ENCODE measurements at regions not wholly inside any gene's neighbourhood (a gene's known extent, or its start where the extent isn't known, plus 50 kb on each side); places are given as distances from the start of the nearest gene placed in this dataset.
"Not testable (repeated sequence)": the region's sequence is repeated elsewhere in the genome, so short reads cannot be mapped to it uniquely, and the experiment has no call there.

DNA sequence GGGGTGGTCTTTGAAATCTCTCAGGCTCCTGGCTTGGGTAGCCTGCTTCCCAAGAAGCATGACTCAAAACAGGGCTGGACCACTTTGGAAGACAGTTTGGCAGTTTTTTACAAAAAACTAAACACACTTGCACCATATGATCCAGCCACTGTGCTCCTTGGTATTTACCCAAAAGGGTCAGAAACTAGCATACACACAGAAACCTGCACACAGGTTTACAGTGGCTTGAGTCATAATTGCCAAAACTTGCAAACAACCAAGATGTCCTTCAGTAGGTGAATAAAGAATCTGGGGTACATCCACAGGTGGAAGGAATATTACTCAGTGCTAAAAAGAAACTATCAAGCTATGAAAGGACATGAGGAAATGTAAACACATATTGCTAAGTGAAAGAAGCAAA, 323.2 kb upstream of the CDH5 start:
- no peak for DNase-seq

DNA sequence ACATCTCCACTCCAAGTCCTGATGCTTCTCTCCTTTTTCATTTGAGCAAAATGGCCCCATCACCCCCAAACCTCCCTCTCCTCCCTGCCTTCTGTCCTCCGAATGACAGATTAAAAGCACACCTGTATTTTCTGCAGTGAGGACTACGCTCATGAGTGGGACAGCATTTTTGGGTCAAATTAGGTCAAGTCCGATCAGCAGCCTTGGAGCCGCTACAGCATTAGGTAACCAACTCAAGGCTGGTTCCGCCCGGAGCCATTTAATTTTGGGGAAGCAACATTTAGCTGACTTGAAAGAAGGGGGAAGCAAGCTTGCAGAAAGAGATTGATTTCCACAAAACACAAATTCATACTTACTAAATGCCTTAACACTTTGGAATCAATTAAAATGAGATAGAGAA, 324.1 kb upstream of the CDH5 start:
- DNase-seq = no peak

DNA sequence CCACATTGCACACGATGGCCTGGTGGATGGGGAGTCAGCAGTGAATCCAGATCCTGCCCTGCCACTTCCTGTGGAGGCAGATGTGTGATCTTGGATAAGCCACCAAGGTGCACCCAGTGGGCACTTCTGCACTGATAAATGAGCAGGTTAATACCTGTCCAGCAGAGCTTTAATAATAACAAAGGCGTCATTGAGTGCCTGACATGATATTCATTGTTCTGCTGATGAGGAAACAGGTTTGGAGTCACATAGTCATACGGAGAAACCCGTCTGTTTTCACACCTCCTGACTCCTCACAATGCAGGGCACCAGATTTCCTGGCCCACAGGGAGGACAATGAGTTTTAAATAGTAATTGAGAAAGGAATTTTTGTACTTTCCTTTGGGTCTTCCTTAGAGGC, 324.6 kb upstream of the CDH5 start:
- DNase-seq = no peak

DNA sequence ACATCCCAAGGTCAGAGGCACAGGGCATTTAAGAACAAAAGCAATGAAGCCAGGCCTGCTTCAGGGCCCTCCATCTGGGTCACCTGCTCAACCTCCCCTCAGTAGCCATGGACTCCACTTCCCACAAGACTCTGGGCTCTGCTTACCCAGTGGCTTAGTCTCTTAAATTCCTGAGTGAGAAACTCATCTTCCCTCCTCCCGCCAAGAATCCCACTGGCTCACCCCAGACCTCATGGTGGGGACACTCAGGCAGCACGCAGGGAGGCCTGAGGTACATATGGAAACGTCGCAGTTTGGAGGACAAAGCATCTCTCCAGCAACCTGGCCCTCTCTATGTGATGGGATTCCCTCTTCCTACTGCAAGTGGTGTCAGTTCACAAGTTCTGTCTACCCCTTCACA, 326.7 kb upstream of the CDH5 start:
- DNase-seq = no peak

DNA sequence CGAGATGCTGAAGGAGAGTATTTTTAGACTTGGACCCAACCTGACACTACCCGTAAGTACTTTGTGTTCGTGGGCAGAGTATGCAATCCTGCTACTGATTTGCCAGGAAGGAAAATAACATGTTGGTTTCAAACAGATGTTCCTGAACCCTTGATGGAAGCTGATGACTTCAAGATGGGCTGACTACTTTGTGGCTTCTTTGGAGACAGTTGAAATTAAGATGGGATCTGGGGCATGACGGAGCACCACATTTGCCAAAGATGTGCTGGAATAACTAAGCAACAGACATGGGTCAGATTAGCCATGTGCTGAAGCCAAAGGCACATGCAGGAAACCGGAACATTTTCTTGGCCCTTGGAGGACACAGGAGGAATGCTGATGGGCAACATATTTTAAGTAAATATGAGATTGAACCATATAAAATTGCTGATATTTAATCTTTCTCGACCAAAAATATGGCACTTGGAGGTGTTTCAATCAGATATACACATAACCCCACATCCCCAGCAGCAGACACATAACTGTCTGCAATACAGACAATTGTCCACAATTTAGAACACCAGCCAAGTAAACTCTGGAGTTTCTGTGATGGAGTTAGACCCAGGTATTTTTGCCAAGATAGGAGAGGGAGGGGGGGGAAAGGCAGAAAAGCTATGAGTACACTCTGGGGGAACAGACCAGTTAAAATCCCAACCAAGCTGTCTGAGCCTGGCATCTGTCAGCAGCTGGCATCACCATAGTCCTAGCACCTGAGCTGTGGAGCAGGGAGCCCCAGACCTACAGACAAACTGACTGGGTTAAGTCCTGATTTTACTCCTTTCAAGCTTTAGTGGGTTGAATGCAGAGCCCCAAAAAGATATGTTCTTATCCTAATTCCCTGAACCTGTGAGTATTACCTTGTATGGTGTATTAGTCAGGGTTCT, 329.4 kb upstream of the CDH5 start:
- DNase-seq = no peak

DNA sequence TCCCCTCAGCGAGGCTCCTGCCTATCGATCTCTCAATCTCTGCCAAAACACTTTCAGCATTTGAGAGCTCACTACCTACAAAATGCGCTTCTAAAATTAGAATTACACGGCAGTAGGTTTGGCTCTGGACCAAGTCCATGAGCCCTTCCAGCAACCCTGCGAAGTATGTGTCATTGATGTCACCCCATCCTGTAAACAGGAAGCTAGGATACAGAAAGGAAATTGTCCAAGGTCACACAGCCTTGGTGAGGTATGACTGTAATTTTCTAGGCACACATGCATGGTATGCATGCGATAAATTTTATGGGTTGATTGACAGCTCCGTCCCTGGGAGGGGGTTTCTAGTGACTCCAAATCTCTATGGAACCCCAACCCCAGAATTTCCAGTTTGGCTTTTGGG, 330.3 kb upstream of the CDH5 start:
- DNase-seq = no peak

DNA sequence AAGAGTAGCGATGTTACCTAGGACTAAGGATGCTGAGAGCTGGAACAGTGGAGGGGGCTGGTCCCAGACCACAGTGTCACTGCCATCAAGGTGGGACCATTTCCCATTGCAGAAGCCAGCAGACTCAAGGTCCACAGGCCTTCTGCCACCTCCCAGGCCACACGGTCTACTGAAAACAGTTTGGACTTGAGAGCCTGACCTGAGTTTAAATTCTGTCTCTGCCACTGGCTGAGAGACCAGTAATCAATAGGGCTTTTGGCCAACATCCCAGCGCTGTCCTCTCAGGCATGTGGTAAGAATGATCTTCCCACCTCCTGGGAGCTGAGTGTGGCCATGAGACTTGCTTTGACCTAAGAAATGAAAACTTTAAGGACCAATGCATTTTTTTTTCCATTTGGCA, 331.4 kb upstream of the CDH5 start:
- DNase-seq = no peak

DNA sequence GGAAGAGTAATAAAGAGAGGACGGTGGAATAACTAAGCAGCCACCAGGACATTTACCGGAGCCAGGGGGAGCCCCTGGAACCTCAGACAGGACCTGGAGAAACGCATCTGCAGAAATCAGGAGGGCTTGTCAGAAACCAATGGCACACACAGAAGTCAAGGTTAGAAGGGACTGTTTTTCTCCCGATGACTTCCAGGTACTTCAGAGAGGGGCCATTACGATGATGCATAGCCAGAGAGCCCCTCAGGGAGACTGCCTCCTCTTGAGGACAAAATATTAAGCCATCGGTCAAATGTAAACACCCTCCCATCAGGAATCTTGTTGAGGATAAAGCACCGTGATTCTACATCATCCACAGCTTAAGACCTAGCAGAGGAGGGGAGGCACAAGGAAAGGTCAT, 333.6 kb upstream of the CDH5 start:
- no peak for DNase-seq

DNA sequence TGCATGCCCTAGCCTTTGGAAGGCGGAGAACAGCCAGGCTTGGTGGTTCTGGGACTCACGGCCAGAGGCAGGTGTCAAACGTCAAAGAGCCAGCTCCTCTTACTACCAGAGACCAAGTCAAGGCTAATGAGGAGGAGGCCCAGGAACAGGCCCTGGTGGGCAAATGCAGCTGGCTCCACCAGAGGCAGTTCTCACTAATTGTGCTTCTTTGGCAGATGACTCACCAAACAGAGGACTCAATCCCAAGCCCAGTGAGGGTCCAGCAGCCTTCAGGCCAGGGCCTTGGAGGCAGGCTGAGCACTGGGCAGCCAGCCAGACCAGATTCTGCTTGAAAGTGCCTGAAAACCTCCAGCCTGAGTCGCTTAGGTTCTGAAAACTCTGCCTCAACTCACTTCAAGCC, 336.5 kb upstream of the CDH5 start:
- no peak for DNase-seq

DNA sequence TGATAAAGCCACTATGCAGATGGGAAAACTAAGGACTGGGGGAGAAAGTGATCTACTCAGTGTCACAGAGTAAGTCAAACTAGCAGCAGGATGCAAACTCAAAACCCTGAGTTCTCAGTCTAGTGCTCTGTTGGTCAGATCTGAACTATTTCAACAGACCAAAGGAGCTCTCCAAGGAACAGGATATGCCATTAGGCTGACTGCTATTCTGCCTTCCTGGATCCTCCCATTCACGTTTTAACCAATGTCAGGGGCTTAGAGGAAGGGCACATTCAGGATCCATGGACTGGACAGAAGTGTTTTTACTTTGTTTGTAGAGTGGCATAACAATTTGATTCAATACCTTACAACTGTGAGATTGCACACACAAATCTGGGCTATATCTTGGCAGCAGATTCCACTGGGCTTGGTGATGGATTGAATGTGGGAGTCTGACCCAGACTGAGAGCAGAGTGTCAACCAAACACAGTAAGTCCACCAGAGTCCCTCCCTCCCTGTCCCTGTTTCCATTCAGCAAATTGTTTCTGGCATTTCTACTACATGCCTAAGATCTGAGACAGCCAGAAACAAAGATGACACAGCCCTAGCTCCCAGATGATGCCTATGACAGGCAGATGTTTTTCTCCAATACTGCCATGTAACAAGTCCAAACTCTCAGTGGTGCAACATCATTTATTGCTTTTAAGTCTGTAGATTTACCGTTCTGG, 337.8 kb upstream of the CDH5 start:
- no peak for DNase-seq

DNA sequence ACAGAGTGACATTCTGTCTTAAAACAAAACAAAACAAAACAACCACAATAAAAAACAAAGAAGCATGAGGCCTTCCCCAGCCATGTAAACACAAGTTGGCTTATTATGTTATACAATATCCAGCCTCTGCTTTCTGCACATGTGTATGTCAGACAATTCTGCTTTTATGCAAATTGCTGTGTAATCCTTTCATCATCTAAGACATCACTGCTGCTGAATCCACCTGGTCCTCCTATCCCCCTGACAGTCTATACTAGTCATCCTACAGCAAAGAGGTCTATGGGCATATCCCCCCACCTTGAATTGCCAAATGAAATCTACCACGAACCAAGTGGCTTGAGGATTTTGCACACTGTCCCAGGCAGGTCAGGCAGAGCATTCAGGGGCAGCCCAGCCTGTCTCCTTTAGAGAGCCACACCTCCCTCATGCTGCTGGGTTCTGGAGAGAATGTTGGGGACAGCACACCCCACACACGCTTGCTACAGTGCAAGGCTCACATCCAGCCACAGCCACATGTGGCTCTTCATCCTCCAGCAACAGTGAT, 339.6 kb upstream of the CDH5 start:
- DNase-seq = no peak

DNA sequence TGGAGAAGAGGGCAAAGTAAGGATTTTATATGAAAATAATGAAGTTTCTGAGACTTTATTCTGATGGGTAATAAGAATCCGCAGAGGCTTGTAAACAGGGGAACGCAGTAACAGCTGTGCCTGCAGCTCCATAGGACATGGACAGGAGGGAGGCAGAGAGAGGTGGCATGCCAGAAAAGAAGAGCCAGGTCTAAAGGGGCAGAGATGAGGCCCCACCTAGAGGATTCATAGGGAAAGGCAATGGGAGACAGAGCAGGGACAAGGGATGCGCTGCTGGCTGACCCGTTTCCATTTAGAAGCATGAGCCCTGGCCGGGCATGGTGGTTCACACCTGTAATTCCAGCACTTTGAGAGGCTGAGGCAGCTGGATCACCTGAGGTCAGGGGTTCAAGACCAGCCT, 340.3 kb upstream of the CDH5 start:
- no peak for DNase-seq

DNA sequence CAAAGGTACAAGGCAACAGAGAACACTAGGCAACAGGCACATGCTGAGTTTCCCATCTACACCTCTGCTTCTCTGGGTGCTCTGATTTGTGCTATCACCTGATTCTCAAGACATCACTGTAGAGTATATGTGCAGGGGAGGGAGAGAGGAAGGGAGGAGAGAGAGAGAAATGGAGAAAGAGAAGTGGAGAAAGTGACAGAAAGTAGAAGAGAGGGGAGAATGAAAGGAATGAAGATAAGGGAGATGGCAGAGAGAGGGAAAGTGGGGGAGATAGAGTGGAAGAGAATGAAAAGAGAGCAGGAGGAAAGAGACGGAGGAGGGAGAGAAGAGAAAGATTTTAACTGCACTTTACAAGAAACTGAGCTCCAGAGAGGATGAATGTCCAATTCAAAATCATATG, 340.7 kb upstream of the CDH5 start:
- no peak for DNase-seq

DNA sequence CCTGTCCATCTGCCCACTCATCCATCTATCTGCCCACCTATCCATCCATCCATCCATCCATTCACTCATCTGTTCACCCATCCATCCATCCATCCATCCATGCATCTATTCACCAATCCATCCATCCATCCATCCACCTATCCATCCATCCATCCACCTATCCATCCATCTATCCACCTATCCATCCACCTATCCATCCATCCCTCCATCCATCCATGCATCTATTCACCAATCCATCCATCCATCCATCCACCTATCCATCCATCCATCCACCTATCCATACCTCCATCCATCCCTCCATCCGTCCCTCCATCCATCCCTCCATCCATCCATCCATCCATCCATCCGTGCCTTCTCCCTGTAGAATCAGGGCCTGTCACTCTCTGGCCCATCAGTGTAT, 341.9 kb upstream of the CDH5 start:
- not testable (repeated sequence) for DNase-seq

DNA sequence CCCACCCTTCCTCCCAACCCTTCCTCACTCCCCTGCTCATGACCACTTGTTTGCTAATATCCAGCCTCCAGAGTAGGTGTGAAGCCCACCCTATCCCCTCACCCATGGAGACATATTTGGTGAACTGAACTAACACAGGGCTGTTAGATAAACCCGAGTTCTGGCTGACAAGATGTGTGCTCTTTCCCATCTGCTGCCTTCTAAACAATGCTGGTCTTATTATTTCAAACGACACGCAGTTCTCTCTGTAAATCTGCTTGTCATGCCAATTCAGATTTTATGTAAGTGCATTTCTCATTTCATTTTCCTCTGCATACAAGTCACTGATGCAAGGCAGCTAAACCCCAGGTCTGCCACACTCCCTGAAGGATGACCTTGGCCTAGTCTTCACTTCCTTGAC, 343.0 kb upstream of the CDH5 start:
- DNase-seq = no peak

DNA sequence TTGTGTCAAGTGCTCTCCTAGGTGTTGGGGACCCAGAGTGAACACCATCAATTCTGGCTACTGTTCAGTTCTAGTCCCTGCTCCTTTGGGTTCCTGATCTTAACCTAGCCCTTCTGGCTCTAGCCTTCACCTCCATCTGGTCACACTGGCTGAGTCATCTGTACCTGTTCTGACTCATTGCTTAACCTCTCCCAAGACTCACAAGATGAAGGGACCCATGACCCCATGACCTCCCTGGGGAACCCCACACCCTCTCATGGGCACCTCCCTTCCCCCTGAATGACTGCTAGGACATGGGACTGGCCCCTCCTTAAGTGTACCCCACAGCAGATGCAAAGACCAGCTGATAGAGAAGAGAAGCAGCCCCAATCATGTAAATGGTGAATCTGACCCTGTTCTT, 345.8 kb upstream of the CDH5 start:
- DNase-seq = no peak

DNA sequence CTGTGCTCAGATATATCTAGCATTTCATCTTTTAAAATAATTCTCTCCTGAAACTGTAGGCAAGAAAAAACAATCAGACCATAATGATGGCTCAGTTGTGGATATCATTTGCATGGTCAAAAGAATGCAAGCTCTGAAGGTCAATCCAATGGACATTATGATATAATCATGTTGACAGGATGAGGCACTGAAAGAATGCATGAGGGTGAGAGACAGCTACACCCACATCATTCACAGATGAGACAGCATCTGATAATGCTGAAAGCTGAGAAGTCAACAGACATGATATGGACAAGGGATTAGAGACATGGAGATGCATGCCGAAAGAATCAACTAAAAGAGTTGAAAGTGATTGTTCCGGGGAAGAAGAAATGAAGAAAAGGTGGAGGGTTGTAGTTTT, 346.4 kb upstream of the CDH5 start:
- DNase-seq = no peak

DNA sequence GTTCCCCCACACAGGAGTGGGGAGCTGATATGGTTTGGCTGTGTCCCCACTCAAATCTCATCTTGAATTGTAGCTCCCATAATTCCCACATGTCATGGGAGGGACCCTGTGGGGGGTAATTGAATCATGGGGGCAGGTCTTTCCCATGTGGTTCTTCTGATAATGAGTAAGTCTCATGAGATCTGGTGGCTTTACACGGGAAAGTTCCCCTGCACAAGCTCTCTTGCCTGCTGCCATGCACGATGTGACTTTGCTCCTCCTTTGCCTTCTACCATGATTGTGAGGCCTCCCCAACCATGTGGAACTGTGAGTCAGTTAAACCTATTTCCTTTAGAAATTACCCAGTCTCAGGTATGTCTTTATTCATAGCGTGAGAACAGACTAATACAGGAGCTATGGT, 347.0 kb upstream of the CDH5 start:
- DNase-seq = not testable (repeated sequence)

DNA sequence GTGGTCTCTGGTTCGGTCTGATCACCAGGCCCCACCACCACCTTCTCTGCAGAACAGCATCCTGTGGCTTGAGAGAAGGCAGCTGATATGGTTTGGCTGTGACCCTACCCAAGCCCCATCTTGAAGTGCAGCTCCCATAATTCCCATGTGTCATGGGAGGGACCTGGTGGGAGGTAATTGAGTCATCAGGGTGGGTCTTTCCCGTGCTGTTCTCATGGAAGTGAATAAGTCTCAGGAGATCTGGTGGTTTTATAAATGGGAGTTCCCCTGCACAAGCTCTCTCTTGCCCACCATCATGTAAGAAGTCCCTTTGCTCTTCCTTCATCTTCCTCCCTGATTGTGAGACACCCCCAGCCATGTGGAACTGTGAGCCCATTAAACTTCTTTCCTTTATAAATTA, 352.3 kb upstream of the CDH5 start:
- DNase-seq = no peak

DNA sequence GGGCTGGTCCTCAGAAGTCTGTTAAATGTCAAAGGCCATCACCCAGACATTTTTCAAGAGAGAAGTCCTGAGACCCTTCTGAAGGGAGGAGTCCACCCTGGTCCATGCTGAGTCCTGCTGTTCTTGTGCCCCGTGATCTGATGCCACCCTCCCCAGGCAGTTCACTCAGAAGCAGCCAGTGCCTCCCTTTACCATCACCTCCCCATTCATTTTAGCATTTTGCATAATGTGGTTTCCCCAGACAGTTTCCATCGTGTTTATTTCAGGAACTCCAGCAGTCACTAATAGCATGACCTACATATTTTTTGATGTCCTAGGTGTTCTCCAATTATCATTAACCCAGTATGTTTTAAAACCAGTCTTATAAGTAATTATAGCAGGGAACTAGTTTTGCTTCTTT, 353.0 kb upstream of the CDH5 start:
- DNase-seq = no peak

DNA sequence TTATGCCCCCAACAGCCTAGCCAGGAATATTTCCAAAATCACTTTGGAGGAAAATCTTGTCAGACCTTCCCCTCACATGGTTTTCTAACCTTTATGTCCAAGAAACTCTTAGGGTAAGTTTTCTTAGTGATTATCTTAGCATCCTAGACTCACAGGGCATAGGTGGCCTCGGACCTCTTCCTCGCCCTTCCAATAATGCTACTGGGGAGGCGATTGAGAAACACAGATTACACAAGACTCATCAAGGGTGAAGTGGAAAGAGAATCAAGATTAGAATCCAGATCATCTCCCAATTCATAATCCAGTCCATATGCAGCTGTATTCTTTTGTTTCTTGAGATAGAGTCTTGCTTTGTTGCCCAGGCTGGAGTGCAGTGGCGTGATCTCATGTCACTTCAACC, 358.4 kb upstream of the CDH5 start:
- DNase-seq = no peak

DNA sequence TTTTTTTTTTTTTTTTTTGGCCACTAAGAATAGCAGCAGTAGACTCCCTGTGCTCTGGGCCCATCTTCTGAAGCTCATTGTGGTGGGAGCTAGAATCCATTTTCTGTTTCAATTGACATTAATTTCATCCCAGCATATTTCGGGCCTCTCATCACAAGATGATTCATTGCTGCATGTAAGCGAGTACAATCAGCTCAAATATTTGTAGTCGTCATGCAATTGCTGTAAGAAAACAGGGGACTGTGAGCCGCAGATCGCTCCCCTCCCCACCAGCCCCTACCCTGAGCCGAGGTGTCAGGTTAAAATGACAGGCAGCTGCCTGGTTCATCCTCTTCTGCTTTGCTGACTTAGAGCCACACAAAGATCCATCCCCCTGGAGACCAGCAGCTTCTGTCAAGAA, 358.8 kb upstream of the CDH5 start:
- DNase-seq = no peak

DNA sequence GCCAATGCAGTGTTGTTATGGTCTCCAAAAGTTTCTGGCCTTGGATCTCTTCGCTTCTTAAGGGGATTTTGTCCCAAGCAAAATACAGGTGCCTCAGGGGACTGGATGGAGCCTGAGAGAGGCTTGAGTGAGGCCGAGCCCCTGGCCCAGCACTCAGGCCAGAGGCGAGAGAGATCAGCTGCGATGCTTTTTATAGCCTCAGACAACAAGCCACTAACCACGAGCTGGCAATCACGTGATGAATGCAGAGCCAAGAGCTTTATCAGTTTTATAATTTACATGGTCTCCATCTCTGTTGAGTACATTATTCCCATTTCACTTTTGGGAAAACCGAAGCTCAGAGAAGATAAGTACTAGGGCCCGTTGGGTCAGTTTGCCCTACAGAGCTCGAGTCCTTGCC, 360.0 kb upstream of the CDH5 start:
- no peak for DNase-seq

DNA sequence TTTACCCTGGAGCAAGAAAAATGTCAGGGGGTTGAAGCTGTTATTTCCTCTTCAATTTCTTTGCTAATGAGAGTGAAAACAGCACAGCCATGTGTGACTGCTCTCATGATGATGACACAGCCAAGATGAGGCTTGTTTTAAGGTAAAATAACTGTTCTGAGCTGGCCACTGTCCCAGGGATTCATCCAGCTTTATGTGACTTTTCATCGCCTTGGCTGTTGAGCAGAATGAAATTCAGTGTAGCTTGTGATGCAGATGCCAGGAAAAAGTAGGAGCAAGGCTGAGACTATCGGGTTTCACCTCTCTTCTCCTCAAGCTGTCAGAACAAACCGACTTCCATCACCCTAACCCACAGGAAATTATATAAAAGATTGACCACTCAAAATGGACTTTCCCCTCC, 361.8 kb upstream of the CDH5 start:
- DNase-seq = no peak
